Activated CD4-positive, alpha-beta T cell treated with anti-CD3 and anti-CD28 coated beads, Interleukin-2, amount 50 U/mL, for 4 hours (primary cell): ENCODE measurements at regions not wholly inside any gene's neighbourhood (a gene's known extent, or its start where the extent isn't known, plus 50 kb on each side); places are given as distances from the start of the nearest gene placed in this dataset.
"Not testable (repeated sequence)": the region's sequence is repeated elsewhere in the genome, so short reads cannot be mapped to it uniquely, and the experiment has no call there.

Source experiments
- DNase-seq, 2 experiments: peaks; one replicate each; pipeline ENCODE4 v3.0.0-alpha.2; 2020

DNA sequence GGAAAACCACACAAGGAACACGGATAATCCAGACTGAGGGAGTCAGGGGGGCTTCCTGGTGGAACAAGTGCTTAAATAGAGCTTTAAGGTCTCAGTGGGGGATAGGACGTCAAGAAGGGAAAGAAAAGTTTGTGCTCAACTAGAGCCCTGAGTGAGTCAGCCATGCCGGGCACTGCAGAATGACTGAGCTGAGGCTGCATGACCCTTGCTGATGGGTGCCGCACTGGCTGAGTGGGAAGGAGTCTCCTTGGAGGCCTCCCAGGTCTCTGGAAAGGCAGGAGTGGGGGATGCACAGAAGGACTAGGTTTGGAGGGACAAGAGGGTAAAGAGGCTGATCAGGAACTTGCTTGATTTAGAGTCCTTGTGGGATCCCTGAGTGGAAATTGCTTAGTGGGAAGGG, 150.3 kb downstream of the RPLP1 start:
- no peak for DNase-seq

DNA sequence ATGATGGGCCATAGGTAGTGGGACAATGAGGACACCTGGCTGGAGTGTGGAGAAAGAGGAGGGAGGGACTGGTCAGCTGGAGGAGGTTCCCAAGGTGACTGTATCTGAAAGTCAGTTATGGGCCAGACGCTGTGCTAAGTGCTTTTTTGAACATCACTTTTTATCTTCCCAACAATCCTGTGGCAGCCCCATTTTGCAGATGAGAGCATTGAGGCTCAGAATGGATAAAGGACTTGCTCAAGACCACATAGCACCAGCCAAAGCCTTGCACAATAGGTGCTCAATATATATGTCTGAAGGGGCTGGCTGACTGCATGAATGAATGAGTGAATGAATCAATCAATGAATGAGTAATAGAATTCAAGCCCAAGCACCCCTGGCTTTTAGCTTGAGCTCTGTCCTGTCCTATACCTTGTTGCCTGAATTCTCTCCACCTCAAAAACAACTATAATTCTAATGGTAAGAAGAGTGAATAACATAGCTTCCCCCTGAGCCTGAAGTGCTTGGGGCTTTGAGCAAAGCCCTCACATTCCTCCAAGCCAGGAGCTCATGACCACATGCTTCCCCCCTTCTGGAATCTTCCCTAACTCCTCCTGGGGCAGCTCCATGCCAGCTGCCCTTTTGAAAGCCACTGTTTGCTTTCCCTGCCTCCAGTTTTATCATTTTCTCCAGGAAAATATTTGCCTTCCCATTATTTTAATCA, 150.9 kb downstream of the RPLP1 start:
- no peak for DNase-seq

DNA sequence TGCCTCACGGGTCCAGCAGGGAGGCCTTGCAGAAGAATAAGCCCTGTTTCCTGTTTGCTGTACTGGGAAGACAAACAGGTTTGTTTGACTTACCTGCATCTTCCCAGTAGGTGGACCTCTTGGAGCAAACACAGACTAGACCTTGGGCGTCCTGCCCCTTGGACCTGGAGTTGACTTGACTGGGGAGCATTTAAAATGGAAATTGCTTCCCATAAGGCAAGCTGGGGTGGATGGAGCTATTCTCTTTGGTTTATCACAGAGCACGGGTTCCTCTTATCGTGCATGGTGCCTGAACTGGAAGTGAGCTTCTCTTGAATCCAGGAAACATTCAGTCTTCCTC, 151.4 kb downstream of the RPLP1 start:
- no peak for DNase-seq

DNA sequence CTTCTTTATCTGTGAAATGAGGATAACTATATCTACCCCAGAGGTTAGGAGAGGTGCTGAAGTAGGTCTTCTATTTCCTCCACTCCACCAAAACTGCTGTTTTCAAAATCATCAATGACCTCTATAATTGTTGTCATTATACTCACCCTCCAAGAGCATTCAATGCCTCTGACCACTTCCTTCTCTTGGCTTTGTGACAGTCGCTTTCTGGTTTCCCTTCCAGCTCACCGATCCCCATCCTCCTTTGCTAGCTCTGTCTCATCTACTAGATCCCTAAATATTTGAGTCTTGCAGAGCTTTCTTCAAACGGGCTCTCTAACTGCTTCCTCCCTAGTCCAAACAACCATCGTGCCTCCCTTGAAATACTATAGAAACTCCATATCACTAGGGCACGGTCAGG, 153.5 kb downstream of the RPLP1 start:
- no peak for DNase-seq

DNA sequence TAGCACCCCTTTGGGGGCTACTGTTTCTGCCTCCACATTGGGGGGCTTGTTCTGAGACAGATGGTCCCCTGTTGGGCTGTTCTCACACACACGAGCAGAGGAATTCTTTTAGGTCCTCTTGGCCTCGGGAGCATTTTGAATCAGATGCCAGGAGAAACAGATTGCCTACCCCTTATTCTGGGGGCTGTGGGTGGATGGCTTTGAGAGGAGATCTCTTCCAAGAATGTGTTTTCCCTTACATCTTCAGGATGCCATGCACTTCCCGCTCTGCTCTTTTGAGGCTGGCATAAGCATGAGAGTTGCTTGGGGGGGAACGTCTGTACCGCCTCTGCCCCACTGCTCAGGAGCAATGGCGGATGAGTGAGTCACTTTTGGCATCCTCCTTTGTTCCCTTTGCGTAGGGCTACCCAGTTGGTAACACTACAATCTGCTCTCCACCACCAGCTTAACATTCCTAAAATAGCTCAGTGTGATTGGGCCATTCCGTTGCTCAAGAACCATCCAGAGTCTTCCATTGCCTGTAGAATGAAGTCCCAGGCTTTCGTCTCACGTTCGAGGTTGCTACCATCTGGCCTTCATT, 154.4 kb downstream of the RPLP1 start:
- no peak for DNase-seq

DNA sequence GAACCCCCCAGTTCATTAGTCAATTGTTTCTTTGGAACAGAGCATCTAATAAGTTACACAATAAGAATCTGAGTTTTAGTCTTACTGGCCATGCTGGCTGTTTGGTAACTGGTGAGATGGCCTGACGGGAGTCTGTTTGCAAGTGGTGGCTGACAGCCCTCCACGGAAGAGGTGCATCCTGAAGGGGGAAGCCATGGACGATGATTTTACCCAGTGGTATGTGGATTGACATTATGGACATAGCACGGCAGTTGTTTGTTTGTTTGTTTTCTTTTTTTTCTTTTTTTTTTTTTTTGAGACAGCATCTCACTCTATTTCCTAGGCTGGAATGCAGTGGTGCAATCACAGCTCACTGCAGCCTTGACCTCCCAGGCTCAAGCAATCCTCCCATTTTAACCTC, 156.0 kb downstream of the RPLP1 start:
- DNase-seq, result no peak

DNA sequence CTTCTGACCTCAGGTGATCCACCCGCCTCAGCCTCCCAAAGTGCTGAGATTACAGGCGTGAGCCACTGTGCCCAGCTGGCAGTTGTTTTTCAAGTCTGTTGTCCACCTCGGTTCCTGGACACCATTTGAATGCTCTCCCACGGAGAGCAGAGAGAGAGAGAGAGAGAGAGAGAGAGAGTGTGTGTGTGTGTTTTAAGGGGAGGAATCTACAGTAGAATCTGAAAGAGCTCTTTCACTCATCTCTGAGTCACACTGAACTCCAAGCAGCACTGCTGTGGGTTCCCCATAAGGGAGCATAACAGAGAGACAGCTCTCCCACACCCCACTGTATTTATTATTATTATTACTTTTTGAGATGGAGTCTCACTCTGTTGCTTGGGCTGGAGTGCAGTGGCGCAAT, 156.6 kb downstream of the RPLP1 start:
- DNase-seq, result no peak

DNA sequence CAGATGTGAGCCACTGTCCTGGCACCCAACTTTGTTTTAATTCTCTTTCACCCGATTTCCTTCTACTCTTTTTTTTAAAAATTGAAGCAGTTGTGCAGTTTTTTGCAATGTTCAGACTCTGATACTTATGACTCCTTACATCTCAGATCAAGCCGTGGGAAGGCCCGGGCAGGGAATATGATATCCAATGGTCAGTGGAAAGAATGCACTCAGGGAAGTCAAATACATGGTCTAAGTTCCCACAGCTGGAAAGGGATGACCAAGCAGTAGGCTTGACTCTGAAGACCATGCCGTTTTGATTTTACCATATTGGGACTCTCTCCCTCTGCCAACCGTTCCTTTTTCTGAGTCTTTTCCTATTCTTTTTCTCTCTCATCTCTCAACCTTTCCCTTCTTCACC, 157.2 kb downstream of the RPLP1 start:
- DNase-seq, result no peak

DNA sequence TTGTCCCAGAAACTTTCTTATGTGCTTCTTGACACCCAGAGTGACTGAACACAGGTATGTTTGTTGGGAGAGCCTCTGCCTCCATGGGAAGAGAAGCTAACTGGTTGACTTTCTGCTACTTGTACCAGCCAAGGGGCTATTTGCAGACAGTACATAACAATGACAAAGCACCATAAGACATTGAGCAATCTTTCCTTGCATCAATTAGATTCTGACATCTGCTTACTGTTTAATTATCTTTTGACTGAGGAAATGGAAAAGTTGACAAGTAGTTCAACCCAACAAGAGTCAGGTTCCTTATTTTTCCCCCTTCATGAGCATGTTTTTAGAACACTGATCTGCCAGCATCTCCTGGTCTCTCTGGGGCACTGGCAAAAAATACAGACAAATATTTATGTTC, 157.7 kb downstream of the RPLP1 start:
- DNase-seq, result no peak

DNA sequence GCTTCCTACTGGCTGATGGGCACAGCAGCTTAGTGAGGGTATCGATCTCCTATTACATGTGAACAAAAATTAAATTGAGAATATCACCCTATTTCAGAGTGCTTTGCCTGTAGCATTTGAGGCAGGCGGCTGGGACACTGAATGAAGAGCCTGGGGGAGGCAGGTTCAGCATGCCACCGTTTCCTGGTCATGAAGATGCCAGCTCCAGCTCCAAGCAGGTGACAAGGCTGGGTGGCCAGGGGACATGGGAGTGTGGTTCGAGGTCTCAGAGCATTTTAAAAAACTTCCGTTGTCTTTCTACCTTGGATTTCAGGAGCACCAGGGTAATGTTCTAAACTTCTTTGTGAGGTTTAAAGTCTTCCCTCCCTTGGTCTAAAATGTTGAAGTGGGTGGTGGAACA, 158.2 kb downstream of the RPLP1 start:
- no peak for DNase-seq

DNA sequence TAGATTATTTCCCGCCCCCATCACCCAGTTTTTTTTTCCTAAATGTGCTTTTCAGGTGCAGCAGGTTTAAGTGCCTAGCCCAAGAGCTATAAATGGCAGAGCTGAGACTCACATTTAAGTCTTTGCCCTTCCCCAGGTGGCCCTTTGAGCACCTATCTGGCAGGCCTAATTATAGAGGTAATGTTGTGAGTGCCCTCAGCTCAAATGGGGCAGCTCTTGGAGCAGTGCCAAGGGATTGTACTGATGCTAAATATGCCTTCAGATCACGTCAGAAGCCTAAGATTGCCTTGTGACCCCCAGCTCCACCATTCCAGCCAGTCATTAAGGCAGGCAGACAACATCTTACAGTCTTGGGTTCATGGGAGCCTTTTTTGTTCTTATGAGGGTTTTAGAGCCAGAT, 159.5 kb downstream of the RPLP1 start:
- no peak for DNase-seq

DNA sequence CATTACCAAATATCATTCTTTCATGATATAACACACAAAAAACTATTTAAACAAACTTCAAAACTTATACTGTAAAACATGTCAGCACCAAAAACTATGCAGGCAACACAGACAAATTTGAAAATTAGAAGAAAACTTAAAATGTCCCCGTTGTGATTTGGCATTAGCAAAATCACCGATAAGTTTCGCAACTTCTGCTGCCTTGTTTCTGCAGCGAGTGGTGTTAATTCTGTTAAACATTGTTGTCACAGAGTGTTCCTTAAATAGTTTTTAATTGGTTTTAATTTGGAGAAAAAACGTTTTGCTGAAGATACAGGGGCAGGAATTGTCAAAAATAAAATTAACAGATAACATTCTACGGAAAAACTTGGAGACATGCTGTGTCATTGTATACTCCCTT, 160.6 kb downstream of the RPLP1 start:
- DNase-seq, result no peak

DNA sequence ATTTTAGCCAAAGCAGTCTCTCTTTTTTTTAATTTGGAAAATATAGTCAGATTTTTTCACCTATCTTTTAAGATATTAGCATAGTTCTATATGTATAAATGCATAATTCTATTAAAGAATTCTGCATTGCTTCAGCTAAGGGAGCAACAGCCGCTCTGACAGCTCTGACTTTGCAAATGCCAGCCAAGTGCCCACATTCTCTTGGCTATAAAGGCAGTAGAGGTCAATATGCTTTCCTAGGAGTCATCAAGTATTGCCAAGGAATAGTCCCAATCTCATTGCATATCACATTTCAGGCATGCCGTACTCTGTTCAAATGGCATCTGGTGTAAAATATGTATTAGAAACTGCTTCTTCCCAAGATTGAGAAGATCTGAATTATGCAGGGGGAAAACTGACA, 161.4 kb downstream of the RPLP1 start:
- DNase-seq, result no peak

DNA sequence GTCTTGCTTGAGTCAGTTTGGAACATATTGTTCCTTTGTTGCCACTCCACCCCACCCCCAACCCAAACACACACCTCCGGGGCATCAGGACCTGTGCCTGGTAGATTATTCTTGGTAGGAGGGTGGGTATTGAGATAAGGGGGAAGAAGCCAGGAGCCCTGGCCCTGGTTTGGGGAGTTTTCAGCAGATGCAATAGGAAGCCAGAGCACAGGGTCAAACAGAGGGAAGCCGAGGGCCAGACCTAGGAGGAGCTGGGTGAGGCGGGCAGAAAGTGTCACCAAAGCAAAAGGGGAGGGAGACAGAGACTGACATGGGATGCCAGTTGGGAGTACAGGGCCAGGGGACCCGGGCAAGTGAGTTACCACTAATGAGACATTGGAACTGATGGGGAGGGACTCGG, 163.1 kb downstream of the RPLP1 start:
- DNase-seq, result no peak

DNA sequence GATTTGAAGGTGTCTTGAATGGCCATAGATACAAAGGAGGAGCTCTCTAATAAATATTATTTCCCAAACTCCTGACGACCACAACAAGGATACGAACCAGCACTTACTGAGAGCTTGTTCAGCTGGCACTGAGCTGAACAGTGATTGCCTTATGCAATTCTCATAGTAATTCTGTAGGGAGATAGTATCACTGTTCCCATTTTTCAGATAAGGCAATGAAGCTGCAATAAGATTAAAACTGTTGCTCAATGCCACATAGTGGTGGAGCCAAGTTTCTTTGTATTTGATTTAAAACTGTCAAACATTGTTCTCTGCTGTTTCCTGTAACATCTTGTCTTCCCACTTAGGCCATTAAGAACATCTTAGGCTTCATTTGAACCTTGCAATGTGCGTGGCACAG, 163.9 kb downstream of the RPLP1 start:
- DNase-seq, result no peak

DNA sequence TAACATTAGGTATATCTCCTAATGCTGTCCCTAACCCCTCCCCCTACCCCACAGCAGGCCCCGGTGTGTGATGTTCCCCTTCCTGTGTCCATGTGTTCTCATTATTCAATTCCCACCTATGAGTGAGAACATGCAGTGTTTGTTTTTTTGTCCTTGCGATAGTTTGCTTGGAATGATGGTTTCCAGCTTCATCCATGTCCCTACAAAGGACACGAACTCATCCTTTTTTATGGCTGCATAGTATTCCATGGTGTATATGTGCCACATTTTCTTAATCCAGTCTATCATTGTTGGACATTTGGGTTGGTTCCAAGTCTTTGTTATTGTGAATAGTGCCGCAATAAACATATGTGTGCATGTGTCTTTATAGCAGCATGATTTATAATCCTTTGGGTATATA, 164.5 kb downstream of the RPLP1 start:
- not testable (repeated sequence) for DNase-seq

DNA sequence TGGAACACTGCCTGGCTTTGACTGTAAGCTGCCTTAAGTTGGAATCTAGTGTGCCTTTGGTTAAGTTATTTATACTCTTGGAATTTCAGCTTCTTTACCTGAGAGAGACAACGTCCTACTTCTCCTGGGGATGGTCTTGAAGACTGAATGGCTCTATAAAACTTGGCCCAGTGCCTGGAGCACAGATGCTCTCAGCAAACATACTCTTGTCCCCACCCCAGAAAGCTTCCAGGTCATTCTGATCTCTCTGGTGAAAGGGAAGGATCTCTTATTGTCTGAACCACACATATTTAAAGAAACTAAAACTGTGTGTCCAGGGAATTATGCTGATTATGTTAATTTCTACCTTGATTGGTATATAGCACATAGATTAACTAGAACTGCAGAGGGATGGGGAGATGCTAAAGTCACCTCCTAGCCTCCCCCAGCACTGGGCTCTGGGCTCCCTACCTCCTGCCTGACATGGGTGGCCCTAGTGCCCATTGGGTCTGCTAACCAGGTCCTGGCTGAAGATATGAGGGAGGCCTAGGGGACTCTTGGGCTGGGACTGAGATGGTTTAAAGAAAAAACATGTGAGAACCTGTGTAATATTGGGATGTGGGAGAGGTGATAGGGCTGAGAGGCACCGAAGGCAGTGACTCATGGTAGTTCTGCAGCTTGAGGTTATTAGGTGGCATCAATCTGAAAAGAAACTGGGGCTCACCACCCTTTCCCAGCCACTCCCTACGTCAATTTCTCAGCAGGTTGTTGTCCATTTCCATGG, 171.0 kb downstream of the RPLP1 start:
- DNase-seq, result no peak

DNA sequence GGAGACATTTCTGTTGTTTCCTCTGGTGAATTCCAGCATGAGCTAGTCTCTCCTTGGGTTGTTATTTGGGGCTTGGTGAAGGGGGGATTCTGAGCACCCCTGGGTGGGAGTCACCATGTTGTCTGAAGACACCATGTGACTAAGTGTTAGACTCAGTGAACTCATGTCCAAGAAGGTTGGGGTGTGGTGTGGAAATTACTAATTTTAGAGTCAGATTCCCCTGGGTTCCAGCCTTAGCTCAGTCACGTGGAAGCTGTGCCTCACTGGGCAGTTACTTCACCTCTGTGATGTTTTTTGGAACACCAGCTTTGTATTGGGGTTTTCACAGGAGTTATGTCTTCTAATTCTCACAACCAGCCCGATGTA, 171.5 kb downstream of the RPLP1 start:
- DNase-seq, result no peak

DNA sequence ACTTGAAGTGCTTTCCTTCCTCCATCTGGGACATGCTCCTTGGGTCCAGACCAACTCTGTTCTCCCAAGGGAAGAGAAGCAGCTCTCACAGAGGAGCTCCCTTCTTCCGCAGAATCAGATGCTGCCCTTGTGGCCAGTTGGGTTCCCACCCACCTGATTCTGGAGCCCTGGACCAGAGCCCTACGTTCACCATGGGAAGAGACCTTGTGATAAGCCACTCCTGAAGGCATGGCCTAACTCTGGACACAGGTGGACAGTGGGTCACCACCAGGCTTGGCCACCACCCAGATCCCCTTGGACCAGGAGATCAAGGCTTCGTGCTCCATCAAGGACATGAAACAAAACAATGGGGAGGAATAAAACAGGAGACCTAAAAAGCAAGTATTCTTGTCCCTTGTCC, 172.2 kb downstream of the RPLP1 start:
- DNase-seq, result no peak

DNA sequence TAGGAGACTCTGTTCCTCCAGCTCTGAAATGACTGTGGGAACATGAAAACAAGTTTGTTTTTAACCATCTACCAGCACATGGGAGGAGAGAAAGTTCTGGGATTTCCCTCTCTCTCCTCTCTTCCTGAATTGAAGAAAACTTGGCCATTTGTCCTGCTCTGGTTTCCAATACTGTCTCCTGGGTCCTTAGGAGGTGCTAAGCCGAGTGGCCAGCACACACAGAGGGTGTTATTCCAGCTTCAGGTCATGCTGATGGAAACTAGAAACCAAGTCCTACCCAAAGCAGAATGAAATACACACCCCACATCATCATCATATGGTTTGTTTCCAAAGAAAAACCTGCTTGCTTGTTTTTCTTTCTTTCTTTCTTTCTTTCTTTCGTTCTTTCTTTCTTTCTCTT, 172.7 kb downstream of the RPLP1 start:
- DNase-seq, result no peak

DNA sequence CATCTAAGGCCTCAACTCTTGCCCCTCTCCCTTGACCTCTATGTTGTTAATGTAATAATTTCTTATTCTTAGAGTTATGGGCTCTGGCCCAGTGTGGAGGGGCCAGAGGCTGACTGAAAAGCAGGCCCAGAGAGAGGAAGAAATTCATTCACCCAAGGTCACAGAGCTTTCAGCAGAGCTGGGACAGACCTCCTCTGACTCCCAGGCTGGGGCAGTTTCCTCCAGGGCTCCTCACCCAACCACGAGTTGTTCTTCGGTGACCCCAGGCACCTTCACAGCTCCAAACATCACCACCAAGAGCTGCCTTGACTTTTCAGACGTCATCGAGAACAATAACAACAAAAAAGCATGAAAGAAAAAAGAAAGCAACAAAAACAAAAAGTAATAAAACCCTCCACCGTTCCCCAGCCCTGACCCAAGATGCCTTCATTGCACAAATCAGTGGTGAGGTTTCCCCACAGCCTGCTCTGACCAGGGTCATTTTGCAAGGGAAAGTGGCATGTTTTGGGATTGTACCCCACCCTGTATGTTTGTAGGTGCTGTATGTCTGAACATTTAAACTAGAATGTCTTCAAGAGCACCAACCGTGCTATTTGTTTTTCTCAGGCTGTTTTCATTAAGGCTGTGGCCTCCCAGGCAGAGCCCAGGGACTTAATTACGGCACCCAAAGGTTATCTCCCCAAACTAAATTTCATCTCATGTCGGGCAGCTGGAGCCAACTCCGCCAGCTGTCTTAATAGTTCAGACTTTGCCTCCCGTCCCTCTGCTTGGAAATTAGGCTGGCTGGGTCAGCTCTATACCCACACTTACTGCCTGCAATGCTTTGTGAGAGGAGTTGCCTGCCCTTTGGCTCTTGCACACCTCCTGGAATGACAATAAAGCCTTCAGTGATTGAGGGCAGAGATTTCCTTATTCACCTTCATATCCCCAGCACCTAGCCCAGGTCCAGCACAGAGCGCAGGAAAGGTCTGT, 173.8 kb downstream of the RPLP1 start:
- DNase-seq, result no peak

DNA sequence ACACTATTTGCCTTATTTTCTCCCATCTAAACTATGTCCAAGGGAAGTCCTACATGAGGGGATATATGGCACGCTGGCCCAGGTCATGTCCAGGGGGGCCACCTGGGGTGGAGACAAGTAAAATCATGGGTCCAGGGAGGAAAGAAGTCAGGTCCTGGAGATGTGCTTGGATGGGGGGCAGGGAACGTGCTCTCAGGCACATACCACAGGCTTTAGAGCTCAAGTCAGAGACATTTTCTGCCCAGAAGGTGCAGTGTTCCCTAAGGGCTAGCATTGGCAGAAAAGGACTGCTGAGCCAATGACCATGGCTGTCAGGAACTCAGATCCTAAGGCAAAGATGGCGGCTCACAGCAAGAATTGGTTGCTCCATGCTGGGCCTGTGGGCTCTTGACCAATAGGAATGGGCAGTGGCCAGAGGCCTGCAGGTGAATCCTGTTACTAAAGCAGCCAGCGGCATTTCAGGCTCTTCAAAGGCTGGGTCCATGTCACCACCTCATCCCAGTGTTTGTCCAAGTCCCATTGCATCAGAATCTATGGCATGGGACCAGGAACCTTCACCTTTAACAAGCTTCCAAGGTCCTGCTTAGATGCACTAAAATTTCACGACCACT, 175.0 kb downstream of the RPLP1 start:
- no peak for DNase-seq
